Right lobe of liver (tissue), 6 donors: ENCODE measurements at regions not wholly inside any gene's neighbourhood (a gene's known extent, or its start where the extent isn't known, plus 50 kb on each side); places are given as distances from the start of the nearest gene placed in this dataset.

ENCODE experiments used
- ATAC-seq, 4 donors: fragments of 200-7000 bp; cut with Tn5 transposase; one replicate each; pipeline ENCODE4 v1.9.1; 2020; ENCODE audit warnings: mild to moderate bottlenecking in 4 of 4, moderate library complexity in 4 of 4
- DNase-seq, 3 donors: peaks; one replicate each; pipeline ENCODE4 v3.0.0-alpha.2; 2020
- H3K27ac ChIP-seq, 3 donors: fragments of 200-600 bp; one replicate each; pipeline ENCODE4 v1.8.0; 2022
- H3K27me3 ChIP-seq, 2 donors: fragments of 200-600 bp; one replicate each; pipeline ENCODE4 v1.8.0; 2022
- H3K36me3 ChIP-seq, 4 donors: fragments of 200-600 bp; sonication (generic) in 1 of 4; one replicate each; pipeline versions ENCODE4 v1.5.1 to v1.8.0; 2017 to 2022; ENCODE audit warnings: control low read depth in 1 of 4
- H3K4me1 ChIP-seq, 4 donors: fragments of 200-600 bp; sonication (generic) in 1 of 4; one replicate each; pipeline versions ENCODE4 v1.5.1 to v1.8.0; 2017 to 2022; ENCODE audit warnings: control low read depth in 1 of 4
- H3K4me3 ChIP-seq, 3 donors: fragments of 200-600 bp; one replicate each; pipeline ENCODE4 v1.8.0; 2022
- H3K9me3 ChIP-seq, 4 donors: fragments of 200-600 bp; sonication (generic) in 1 of 4; one replicate each; pipeline versions ENCODE4 v1.5.1 to v1.8.0; 2017 to 2022; ENCODE audit warnings: control low read depth in 1 of 4
- POLR2A ChIP-seq: fragments of 450-650 bp; IDR thresholded peaks from one replicate; pipeline ENCODE4 v1.6.1; 2017; ENCODE audit warnings: antibody characterized with exemption, mild to moderate bottlenecking
- WGBS: methylation state at CpG from one replicate; pipeline ENCODE4 v1.1.6; 2018; ENCODE audit warnings: low coverage, low lambda C conversion rate; ENCODE audit not compliant: insufficient coverage; ENCODE audit errors: missing lambda C conversion rate; 5-methylcytosine and 5-hydroxymethylcytosine counted together
- intact Hi-C, 2 donors: fragments of 100-400 bp; cut with DNase I; formaldehyde crosslinking; loops; one replicate each; pipeline versions ENCODE4 v1.11.2 to v1.14.1; 2022
- small RNA-seq, 2 experiments: library from RNA; depleted of rRNA; stranded (forward); fragments of <200 nt; gene quantifications; one replicate each; pipeline ENCODE3, GENCODE V24; 2016
- TF ChIP-seq, protein P1 (sequence below), 4 donors: fragments of 200-600 bp in 3 of 4; fragments of 450-650 bp in 1 of 4; IDR thresholded peaks; one replicate each; pipeline versions ENCODE4 v1.5.1 to v1.8.0; 2016 to 2022; ENCODE audit warnings: antibody characterized with exemption in 4 of 4, mild to moderate bottlenecking in 2 of 4
- donor health status: DM: no; HTN: yes; CAD: no.
- donor health status: DM: no; HTN: no; CAD: no.
- donor health status: DM: no; HTN: no; CAD: no.
- donor health status: DM: no; HTN: yes; CAD: no.
- donor health status: DM: no; HTN: yes; CAD: no.

DNA sequence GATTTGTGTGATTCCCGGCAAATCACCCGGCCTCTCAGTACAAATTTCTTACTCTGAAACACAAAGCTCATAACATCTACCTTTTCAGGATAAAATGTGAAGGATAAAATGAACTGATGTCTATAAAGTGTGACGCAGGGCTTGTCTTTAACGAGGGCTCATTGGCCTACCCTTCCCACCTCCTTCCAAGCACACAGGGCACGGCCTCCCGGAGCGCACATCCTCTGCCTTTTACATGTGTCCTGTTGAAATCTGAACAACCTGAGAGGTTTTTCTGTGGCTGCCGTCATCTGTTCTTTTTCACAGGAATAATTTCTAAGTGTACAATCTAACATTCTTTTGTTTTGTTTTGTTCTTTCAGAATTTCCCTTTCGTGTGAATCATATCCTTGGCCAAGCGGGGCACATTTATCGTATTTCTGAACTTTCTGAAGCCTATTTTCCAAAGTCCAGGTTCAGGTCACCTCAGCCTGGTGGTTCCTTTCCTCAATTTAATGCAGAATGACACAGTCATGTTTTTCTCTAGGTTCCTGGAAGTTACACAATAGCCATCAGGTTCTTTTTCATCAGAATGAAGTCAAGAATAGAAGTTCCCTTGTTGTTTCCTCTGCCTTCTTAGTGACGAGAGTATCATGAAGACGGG, 53.1 kb upstream of the SPRY1 start:
- TF ChIP-seq, protein P1, sequence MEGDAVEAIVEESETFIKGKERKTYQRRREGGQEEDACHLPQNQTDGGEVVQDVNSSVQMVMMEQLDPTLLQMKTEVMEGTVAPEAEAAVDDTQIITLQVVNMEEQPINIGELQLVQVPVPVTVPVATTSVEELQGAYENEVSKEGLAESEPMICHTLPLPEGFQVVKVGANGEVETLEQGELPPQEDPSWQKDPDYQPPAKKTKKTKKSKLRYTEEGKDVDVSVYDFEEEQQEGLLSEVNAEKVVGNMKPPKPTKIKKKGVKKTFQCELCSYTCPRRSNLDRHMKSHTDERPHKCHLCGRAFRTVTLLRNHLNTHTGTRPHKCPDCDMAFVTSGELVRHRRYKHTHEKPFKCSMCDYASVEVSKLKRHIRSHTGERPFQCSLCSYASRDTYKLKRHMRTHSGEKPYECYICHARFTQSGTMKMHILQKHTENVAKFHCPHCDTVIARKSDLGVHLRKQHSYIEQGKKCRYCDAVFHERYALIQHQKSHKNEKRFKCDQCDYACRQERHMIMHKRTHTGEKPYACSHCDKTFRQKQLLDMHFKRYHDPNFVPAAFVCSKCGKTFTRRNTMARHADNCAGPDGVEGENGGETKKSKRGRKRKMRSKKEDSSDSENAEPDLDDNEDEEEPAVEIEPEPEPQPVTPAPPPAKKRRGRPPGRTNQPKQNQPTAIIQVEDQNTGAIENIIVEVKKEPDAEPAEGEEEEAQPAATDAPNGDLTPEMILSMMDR (IDR thresholded peaks at IDR 0.05) = no peak
- TF ChIP-seq POLR2A = no peak
- peaks cover 0 to 14% (median 2%) of the 10 kb centered on the region in 4 donors for H3K4me1 ChIP-seq
- intact Hi-C loops = no loop called here
- ATAC-seq (peak in 3 of 4 donors; percentile 38 to 60 (median 52)), DNase-seq (peak in 1 of 3 donors; percentile 25)
- peak overlapping the region in 1 of 3 donors; percentile 30 for H3K27ac ChIP-seq
- no peaks in the 10 kb centered on the region for H3K36me3 ChIP-seq
- WGBS = 72% methylated on average over 9 of the region's 13 CpGs
- H3K4me3 ChIP-seq = no peak overlapping the region
- no peaks in the 10 kb centered on the region for H3K9me3 ChIP-seq
- no peaks in the 10 kb centered on the region for H3K27me3 ChIP-seq

DNA sequence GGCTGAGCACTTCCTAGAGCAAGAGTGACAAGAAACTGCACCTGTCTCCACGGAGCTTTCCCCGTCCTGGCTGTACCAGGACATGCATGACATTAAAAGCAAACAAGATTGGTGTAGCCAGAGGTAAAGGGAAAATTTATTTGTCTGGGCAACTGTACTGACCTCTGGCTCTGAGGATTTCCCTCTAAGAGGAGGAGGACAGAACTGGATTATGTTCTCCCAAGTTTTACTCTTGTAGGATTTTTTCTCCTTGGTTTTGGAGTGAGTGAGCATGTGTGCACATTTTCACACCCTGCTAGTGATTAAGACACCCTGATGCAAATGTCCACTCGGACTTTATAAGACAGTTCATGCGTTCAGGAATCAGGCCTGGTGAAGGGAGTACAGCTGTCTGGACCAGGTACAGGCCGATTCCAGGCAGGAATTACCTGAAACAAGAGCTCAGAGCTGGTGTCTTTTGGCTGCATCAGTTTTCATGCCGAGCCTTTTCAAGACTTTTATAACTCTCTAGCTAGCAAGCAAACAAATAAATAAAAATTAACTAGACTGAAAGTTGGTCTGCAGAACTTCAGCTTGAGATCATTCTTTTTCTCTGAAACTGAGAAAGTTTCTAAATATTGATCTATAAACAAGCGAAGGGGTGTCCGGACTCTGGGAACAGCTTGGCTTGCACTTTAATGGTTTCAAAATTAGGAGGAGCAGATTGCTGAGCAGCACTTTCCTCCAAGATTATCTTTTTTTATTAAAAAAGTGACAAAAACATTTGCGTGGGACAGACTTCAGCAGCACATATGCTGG, 51.3 kb upstream of the SPRY1 start:
- intact Hi-C loops = no loop called here
- ATAC-seq (peak; percentile 19 to 67 (median 64)), DNase-seq (no peak)
- H3K27me3 ChIP-seq = no peaks in the 10 kb centered on the region
- H3K36me3 ChIP-seq = no peaks in the 10 kb centered on the region
- H3K27ac ChIP-seq = peak overlapping the region in 1 of 3 donors; percentile 69
- H3K9me3 ChIP-seq = no peaks in the 10 kb centered on the region
- H3K4me1 ChIP-seq = peaks cover 0 to 14% (median 2%) of the 10 kb centered on the region in 4 donors
- TF ChIP-seq, protein P1 (IDR thresholded peaks at IDR 0.05) = no peak
- TF ChIP-seq POLR2A = no peak
- peak overlapping the region in 1 of 3 donors; percentile 2 for H3K4me3 ChIP-seq
- WGBS = 21% methylated on average over 9 of the region's 9 CpGs

DNA sequence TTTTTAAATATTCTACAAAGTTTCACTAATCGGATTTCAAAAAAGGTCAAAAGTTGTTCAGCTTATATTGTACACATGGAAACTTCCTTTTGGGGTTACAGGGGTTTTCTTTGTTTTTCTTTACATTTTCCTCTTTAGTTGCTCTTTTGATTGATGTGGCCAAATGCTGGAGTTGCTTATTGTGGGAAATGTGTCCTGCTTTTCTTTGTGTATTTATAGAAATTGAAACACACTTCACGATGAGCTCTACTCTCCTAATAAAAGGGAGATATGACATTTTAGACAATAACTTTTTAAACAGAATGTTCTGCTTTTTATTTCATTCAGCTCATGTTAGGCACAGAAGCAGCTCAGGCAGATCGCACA, 50.7 kb upstream of the SPRY1 start:
- Histone ChIP-seq H3K4me1 (peaks cover 0 to 14% (median 2%) of the 10 kb centered on the region in 4 donors), H3K27ac (peak overlapping the region in 1 of 3 donors; percentile 69), H3K27me3 (no peaks in the 10 kb centered on the region), H3K4me3 (peak overlapping the region in 1 of 3 donors; percentile 2), H3K36me3 (no peaks in the 10 kb centered on the region), H3K9me3 (no peaks in the 10 kb centered on the region)
- WGBS = 42% methylated on average over 3 of the region's 3 CpGs
- DNase-seq (no peak), ATAC-seq (no peak)
- TF ChIP-seq, protein P1 (IDR thresholded peaks at IDR 0.05) = no peak
- TF ChIP-seq POLR2A = no peak
- intact Hi-C loops = no loop called here

DNA sequence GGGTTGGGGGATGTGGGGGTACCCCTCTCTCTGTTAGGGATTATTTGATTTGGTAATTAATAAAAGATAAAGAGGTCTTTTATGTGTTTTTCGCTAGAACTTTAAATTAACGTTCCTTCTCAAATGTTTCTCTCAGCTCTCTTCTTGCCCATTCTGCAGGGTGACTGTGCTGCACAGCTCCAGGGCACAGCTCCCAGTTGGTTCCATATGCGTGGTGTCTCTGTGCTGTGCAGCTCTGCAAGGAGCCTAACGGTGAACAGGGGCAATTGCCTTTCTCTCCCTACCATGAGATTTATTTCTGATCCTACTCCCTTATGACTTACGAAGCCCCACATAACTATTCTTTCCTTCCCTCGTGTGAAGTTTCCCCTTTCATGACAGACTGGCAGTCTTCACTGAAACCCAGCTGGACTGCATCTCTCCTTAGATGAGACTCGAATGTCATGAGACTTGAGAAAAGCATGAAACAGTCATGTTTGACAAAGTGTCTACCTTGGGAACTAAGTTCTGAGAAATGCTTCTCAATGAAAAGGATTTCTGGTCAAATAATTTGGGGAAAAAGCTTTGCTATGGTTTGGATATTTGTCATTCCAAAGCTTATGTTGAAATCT, 50.2 kb upstream of the SPRY1 start:
- TF ChIP-seq POLR2A = no peak
- H3K4me3 ChIP-seq = no peak overlapping the region
- WGBS = 70% methylated on average over 7 of the region's 7 CpGs
- H3K36me3 ChIP-seq = no peaks in the 10 kb centered on the region
- DNase-seq (no peak), ATAC-seq (no peak)
- H3K4me1 ChIP-seq = peaks cover 0 to 14% (median 2%) of the 10 kb centered on the region in 4 donors
- no peaks in the 10 kb centered on the region for H3K27me3 ChIP-seq
- intact Hi-C loops = no loop called here
- peak overlapping the region in 1 of 3 donors; percentile 69 for H3K27ac ChIP-seq
- no peaks in the 10 kb centered on the region for H3K9me3 ChIP-seq

Small RNA genes lying in the stretch of these regions (small RNA-seq; reads per million reads assigned to genes)
- gene AC026402.1 = 0 reads per million in 2 experiments
